RWPE1 (cell line): ENCODE measurements at regions not wholly inside any gene's neighbourhood (a gene's known extent, or its start where the extent isn't known, plus 50 kb on each side); places are given as distances from the start of the nearest gene placed in this dataset.

Source experiments
- CTCF ChIA-PET: fragments of 350-600 bp; sonication (Branson Sonifier 250); formaldehyde crosslinking; extraction: SDS; loops from one replicate; lab custom pipeline; 2021; lab: Yijun Ruan, JAX
- POLR2A ChIA-PET: fragments of 400-600 bp; formaldehyde crosslinking; extraction: SDS; loops from one replicate; lab custom pipeline; 2020; ENCODE audit warnings: antibody characterized with exemption; ENCODE audit not compliant: low non-redundant PET; lab: Yijun Ruan, JAX
- DNase-seq: peaks from one replicate; pipeline ENCODE4 v3.0.0; 2012; ENCODE audit warnings: low spot score
- H3K27ac ChIP-seq: fragments of 450-650 bp; 2 replicates; pipeline ENCODE4 v1.5.1; 2017
- TF ChIP-seq, protein P1 (sequence below): fragments of 450-650 bp; conservative IDR thresholded peaks from 2 replicates; pipeline ENCODE4 v1.5.1; 2017; ENCODE audit warnings: low read depth, mild to moderate bottlenecking

- no peak overlapping the region for H3K27ac ChIP-seq
- ChIA-PET POLR2A (no interaction called here), CTCF (no interaction called here)
- TF ChIP-seq, protein P1, sequence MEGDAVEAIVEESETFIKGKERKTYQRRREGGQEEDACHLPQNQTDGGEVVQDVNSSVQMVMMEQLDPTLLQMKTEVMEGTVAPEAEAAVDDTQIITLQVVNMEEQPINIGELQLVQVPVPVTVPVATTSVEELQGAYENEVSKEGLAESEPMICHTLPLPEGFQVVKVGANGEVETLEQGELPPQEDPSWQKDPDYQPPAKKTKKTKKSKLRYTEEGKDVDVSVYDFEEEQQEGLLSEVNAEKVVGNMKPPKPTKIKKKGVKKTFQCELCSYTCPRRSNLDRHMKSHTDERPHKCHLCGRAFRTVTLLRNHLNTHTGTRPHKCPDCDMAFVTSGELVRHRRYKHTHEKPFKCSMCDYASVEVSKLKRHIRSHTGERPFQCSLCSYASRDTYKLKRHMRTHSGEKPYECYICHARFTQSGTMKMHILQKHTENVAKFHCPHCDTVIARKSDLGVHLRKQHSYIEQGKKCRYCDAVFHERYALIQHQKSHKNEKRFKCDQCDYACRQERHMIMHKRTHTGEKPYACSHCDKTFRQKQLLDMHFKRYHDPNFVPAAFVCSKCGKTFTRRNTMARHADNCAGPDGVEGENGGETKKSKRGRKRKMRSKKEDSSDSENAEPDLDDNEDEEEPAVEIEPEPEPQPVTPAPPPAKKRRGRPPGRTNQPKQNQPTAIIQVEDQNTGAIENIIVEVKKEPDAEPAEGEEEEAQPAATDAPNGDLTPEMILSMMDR: no peak
- DNase-seq: no peak
Observed at GRCh38 chr1:87949711-87950110, 621.0 kb downstream of the LMO4 start.

- no peak overlapping the region for H3K27ac ChIP-seq
- POLR2A ChIA-PET: no interaction called here
- TF ChIP-seq, protein P1: no peak
- DNase-seq: no peak
- CTCF ChIA-PET: no interaction called here
Observed at GRCh38 chr1:87950369-87950768, 621.7 kb downstream of the LMO4 start.

GRCh38 chr1:87951409-87951808 lies 622.7 kb downstream of the LMO4 start:
- TF ChIP-seq, protein P1: no peak
- POLR2A ChIA-PET: no interaction called here
- H3K27ac ChIP-seq: no peak overlapping the region
- CTCF ChIA-PET: no interaction called here
- no peak for DNase-seq

DNA sequence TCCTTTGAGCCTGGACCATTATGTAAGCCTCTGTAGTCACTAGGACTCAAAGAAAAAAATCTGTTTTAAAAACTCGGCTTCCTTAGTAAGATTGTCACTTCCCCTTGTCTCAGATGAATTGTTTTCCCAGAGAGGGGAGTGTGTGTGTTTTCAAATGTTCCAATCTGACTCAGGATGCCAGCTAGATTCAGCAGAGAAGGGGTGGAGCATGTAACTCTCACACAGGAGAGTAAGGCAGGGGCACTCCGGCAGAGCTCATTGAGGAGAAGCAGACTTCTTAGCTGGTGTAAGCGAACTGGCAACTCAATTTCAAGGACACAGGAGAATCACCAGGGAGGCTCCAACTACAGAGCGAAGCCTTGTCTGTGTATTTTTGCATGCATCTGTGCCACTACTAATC lies 623.2 kb downstream of the LMO4 start:
- ChIA-PET POLR2A (no interaction called here), CTCF (no interaction called here)
- DNase-seq: no peak
- no peak overlapping the region for H3K27ac ChIP-seq
- TF ChIP-seq, protein P1: no peak

DNA sequence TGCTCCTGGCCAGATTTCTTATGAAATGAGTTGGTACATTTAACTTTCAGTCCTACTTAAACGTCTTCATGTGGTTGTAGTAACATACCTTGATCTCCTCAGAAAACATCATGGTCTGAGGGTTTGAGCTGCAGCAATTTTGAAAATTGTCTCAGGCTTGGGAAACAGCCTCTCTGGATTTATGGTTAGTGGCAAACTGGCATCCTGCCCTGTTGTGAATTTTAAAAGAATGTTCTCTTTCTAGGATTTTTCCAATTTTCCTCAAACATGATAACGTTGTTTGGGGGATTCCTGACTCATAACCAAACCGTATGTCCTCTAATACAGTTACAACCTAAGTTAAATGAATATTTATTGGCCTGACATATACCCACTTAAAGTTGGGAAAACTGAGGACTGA lies 624.4 kb downstream of the LMO4 start:
- ChIA-PET CTCF (interaction anchor here (0.5 to 1.4 kb wide), 12 partner anchors 11 to 1597 kb away, joined by 3 to 10 read pairs (median 4); no protein-coding TSS in a partner anchor), POLR2A (no interaction called here)
- DNase-seq: no peak
- TF ChIP-seq, protein P1: no peak
- H3K27ac ChIP-seq: no peak overlapping the region

DNA sequence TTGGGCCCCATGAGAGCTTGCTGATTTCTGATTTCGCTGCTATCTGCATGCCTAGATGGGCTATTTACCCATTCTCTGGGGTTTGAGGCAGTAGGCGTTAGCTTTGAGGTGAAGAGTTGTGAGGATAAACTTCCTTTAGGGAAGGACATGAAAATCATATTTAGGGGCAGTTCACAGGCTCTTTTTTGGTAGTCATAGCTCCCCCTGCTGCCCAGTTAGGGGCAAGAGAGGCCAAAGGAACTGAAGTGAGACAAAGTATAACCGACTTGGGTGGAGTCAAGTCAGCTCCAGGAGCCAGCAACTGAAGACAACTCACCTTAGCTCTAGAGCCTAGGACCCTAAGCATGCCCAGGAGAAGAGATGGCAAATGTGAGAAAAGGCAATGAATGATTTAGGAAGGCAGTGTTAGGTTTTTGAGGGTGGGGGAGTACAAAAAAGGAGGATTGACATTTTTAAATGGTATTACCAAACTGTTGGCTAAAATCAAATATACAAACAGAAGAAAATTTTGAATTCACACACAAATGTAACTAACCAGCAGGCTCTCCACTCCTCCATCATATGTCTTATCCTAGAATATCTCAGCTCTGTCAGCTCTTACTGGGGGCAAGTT lies 625.2 kb downstream of the LMO4 start:
- ChIA-PET POLR2A (no interaction called here), CTCF (interaction anchor here (0.5 to 1.4 kb wide), 14 partner anchors 12 to 1598 kb away, joined by 3 to 10 read pairs (median 4); no protein-coding TSS in a partner anchor)
- no peak overlapping the region for H3K27ac ChIP-seq
- TF ChIP-seq, protein P1: peak; percentile 28; the same call in 1 of the 2 replicates
- DNase-seq: peak; percentile 26
